HepG2 (cell line): ENCODE measurements at regions not wholly inside any gene's neighbourhood (a gene's known extent, or its start where the extent isn't known, plus 50 kb on each side); places are given as distances from the start of the nearest gene placed in this dataset.

Source experiments
- CTCF ChIP-seq: sonication (generic); formaldehyde crosslinking; IDR thresholded peaks from 2 replicates; pipeline ENCODE4 v1.5.0; 2020; ENCODE audit warnings: mild to moderate bottlenecking, missing genetic modification reagents, moderate library complexity
- DPF2 ChIP-seq: sonication (generic); formaldehyde crosslinking; IDR thresholded peaks from 2 replicates; pipeline ENCODE4 v1.4.0; 2020; ENCODE audit warnings: mild to moderate bottlenecking, low read depth, missing genetic modification reagents, borderline replicate concordance
- ZNF17 ChIP-seq: sonication (generic); formaldehyde crosslinking; IDR thresholded peaks from 2 replicates; pipeline ENCODE4 v1.5.0; 2020; ENCODE audit warnings: mild to moderate bottlenecking, missing genetic modification reagents

DNA sequence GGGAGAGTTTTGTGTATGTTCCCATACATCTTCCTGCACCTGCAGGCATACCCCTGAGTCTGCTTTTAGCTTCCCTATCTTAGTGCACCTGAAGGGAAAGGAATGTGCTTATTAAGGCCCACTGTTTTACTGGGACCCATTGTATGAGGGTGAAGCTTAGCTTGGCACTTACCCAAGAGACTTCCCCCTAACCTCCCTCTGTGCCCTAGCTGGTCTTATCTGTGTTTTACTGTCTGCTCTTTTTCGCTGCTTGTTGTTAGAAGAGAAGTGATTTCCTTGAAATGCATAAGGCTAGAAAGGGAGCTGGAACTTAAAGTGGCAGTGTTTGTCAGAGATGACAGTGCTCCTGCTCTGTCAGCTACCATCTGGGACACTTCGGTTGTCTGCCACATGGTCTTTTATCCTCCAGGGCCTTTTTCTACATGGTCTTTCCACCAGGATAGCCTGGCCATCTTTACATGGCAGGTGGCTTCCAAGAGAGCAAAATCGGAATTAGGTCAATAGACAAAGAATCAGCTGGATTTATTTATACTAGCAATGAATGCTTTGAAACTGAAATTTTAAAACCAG is 122.5 kb upstream of the SLC44A1 start:
- no peak for TF ChIP-seq CTCF (CRISPR knock-in tag)
- no peak for TF ChIP-seq ZNF17 (CRISPR knock-in tag)
- no peak for TF ChIP-seq DPF2
